ENCODE measurements at regions not wholly inside any gene's neighbourhood (a gene's known extent, or its start where the extent isn't known, plus 50 kb on each side); places are given as distances from the start of the nearest gene placed in this dataset.

- no peak for DNase-seq
Observed at GRCh38 chr16:86203557-86204275, 304.8 kb downstream of the IRF8 start.

DNA sequence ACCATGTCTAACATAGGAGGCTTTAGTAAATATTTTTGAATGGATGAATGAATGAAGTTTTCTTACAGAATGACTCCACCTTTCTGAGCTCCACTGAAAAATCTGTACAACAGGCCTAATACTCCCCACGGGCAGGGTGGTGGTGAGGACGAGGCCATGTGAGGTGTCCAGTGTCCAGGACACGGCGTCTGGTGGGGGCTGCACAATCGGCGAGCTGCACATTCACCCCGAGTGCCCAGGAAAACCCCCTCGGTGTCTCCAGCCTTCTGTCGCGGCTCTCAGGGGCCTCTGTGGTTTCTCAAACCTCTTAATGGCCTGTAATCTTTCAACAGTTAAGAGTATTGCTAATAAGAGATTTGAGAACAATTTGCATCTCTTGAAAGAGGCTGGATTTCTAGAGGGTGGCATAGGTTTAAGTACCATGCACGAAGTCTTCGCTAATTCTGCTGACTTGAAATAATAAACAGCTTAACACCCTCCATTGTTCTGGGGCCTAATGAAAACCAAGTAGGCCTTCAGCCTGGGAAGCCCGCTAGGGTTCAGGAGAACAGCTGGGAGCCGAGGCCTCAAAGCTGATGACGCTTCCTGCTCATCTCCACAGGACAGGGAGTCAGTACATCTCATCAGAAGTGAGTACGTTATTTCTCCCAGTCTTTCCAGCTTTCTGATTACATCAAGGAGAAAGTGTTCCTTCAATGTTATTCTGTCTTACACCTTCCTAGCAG, 304.6 kb upstream of the FOXF1 start:
- no peak for DNase-seq

GRCh38 chr16:86207350-86207749, 303.0 kb upstream of the FOXF1 start:
- no peak for DNase-seq

DNA sequence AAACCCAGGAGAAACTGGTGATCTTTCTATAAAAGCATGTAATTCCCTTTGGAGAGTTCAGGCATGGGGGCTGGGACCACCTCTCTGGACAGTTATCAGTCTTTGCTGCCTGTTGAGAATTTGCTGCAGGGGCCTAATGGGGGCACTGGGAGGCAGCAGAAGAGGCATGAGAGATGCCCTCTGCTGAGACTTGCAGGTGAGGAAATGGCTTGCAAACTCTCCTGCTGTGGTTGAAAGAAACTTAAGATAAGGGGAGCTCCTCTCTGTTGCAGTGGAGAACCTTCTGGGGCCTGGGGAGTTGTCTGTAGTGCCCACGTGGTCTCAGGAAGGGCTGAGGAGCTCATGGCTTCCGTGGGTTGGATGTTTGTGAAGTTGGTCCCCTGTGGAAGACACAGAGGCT, 301.1 kb upstream of the FOXF1 start:
- DNase-seq, result no peak

- no peak for DNase-seq
Observed at GRCh38 chr16:86210403-86211193, 299.7 kb upstream of the FOXF1 start.

DNA sequence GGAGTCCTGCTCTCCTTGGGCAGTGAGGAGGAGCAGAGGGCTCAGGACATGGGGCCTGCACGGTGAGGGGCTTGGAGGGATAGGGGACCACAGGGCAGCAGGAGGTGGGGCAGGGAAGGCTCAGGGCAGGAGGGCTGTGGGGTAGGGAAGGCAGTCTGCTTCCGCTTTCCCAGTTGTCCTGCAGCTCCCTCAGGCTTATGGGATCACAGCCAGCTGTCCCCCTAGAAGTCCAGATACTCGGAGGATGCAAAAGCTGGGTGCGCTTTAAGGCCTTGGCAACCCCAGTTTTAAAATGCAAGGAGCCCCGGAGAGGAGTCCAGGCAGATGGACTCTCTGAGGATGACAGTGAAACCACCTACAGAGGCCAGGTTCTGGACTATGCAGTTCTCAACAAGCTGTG, 299.1 kb upstream of the FOXF1 start:
- no peak for DNase-seq

- DNase-seq, result no peak
Observed at GRCh38 chr16:86211800-86212199, 298.5 kb upstream of the FOXF1 start.

GRCh38 chr16:86212706-86213436, 297.5 kb upstream of the FOXF1 start:
- DNase-seq, result no peak

DNA sequence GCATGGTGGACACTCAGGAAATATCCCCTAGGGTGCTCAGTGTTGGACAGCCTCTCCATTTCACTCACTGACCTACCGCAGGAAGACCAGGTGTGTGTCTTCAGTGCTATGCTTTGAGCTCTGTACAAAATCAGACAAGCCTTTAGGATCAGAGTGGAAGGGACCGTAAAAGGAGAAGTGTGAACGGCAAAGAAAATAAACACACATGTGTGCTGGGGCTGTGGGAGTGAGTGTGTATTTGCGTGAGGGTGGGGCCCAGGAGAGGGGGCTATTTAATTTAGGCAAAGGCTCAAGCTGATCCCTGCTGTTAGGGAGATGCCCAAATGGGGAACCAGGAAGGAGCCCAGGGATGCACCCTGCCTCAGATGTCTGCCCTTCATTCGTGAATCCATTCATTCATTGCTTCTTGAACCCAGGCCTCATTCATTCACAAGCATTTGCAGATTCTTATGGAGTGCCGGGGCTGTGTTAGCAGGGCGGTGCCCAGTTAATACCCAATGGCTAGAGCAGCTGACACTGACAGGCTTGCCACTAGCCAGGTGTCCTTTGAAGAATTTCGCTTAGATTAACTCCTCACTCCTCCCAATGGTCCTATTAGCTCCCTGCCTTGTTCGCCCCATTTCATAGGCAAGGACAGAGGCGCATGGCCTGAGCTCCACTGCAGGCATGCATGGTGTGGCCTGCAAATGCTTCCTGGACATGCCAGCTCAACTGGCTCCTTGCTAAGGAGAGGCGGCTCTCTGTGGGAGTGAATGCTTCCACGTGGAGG, 296.7 kb upstream of the FOXF1 start:
- no peak for DNase-seq

DNA sequence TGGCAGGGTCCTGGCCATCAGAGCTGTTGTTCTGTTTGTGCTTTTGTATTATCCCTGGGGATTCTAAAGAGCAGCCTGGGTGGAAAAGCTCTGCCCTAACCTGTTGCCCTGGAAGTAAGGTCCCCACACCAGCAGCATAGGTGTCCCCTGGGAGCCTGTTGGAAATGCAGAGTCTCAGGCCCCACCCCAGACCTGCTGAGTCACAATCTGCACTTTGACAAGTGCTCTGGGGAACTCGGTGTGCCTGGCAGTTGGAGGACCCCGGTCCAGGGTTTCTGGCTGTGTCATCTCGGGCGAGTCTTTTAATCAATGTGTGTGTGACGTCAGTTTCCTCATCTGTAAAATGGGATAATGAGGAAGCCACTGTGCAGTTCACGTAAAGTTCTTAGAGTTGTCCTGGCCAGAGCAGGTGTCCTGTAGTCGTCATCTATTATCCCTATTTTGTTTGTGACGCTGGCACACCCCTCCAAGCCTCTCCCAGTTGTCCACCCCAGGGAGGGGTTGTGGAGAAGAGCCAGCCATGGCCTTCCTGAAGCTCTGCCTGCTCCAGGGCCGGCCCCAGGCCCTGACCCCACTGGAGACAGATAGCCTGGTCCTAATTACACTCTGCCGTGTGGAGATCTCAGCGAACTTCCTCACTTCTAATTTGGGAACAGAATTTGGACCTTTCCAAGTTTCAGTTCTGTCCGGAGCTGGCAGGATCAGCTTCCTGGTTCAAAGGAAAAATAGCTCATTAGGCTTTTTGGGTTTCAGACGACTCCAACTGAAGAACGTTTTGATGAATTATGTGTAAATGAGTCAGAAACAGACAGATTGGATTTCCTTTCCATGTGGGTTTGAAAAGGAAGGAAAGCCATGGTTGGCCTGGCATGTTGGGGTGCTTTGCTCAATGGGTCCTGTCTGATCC, 295.7 kb upstream of the FOXF1 start:
- DNase-seq, result no peak

GRCh38 chr16:86215233-86215978, 294.9 kb upstream of the FOXF1 start:
- DNase-seq, result no peak

GRCh38 chr16:86215979-86216585, 294.2 kb upstream of the FOXF1 start:
- DNase-seq, result no peak

GRCh38 chr16:86216591-86216990, 293.7 kb upstream of the FOXF1 start:
- no peak for DNase-seq

DNA sequence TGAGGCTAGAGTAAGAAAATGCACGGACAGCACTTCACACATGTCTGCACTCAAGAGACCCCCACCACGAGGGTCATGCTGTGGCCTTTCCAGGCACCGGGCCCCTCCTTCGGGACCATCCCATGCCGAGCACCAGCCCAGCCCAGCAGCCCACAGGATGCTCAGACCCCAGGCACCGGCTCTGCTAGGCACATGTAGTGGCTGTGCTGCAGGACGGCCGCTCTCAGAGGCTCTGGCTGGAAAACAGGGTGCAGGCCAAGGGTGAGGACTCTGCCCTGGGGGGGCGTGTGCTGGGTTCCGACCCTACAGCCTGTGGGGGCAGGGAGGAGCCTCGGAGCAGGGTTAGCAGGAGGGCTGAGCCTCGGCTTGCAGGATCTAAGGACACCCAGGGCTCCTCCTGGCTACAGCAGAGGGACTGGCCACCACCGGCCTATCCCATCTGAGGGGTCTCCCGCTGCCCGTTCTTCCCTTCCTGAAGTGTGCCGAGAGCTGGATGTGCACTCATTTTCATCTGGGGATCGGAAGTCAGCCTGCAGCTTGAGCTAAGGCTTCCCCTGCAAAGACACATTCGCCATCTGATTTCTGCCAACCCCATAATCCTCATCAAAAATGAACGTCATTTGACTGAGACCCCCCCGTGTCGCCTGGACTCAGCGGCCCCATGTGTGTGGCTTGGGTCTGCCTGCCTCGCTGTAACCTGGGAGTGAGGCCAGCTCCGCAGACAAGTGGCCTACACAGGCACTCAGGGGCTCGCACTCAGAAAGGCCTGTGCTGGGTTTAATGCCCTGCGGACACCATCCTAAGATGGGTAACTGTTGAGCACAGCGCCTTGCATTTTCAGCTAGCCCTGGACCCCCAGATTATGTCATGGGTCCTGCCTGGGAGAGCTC, 293.1 kb upstream of the FOXF1 start:
- DNase-seq, result no peak

GRCh38 chr16:86217891-86218270, 292.4 kb upstream of the FOXF1 start:
- no peak for DNase-seq

- DNase-seq, result no peak
Observed at GRCh38 chr16:86218479-86219170, 291.7 kb upstream of the FOXF1 start.

- DNase-seq, result no peak
Observed at GRCh38 chr16:86219655-86220445, 290.5 kb upstream of the FOXF1 start.

All from NCI-H2029 treated with DMSO at 0.1 percent for 48 hours (cell line).